Loucy (cell line): ENCODE measurements at regions not wholly inside any gene's neighbourhood (a gene's known extent, or its start where the extent isn't known, plus 50 kb on each side); places are given as distances from the start of the nearest gene placed in this dataset.

ENCODE experiments used
- CTCF ChIP-seq: fragments of 200-600 bp; sonication (generic); conservative IDR thresholded peaks from 2 replicates; pipeline ENCODE4 v1.5.1; 2014; ENCODE audit warnings: mild to moderate bottlenecking, antibody characterized with exemption, low read length
- EZH2phosphoT487 ChIP-seq: fragments of 200-600 bp; IDR thresholded peaks from 2 replicates; pipeline ENCODE4 v1.6.1; 2018; ENCODE audit warnings: antibody characterized with exemption, mild to moderate bottlenecking, moderate library complexity, borderline replicate concordance

- TF ChIP-seq CTCF = no peak
- TF ChIP-seq EZH2phosphoT487 = no peak
Observed at GRCh38 chr2:181312515-181312927, 144.7 kb upstream of the ITGA4 start.
